Colon (tissue), 2 donors: ENCODE measurements at regions not wholly inside any gene's neighbourhood (a gene's known extent, or its start where the extent isn't known, plus 50 kb on each side); places are given as distances from the start of the nearest gene placed in this dataset.
"Not testable (repeated sequence)": the region's sequence is repeated elsewhere in the genome, so short reads cannot be mapped to it uniquely, and the experiment has no call there.

Source experiments
- FAIRE-seq: peaks from 2 replicates; lab custom pipeline; 2012; peaks lifted over from hg19 to GRCh38; lab: Jason Lieb, UNC
- donor health status: control.
- donor health status: control.

- no peak for FAIRE-seq
Measured at GRCh38 chr2:125707611-125708010, 948.3 kb upstream of the GYPC start.

GRCh38 chr2:125710561-125710960 lies 945.4 kb upstream of the GYPC start:
- FAIRE-seq = no peak

- no peak for FAIRE-seq
Measured at GRCh38 chr2:125711075-125711474, 944.9 kb upstream of the GYPC start.

GRCh38 chr2:125713533-125713932 lies 942.4 kb upstream of the GYPC start:
- no peak for FAIRE-seq

- FAIRE-seq = no peak
Measured at GRCh38 chr2:125721072-125721721, 934.8 kb upstream of the GYPC start.

GRCh38 chr2:125730921-125731320 lies 925.0 kb upstream of the GYPC start:
- FAIRE-seq = peak; percentile 91

- FAIRE-seq = no peak
Measured at GRCh38 chr2:125736306-125736705, 919.7 kb upstream of the GYPC start.

GRCh38 chr2:125745514-125745913 lies 910.4 kb upstream of the GYPC start:
- no peak for FAIRE-seq

- no peak for FAIRE-seq
Measured at GRCh38 chr2:125746321-125747164, 909.4 kb upstream of the GYPC start.

- FAIRE-seq = no peak
Measured at GRCh38 chr2:125747165-125747425, 908.9 kb upstream of the GYPC start.

GRCh38 chr2:125756431-125756830 lies 899.5 kb upstream of the GYPC start:
- no peak for FAIRE-seq

GRCh38 chr2:125796784-125797183 lies 859.2 kb upstream of the GYPC start:
- FAIRE-seq = no peak

GRCh38 chr2:125797192-125797591 lies 858.8 kb upstream of the GYPC start:
- no peak for FAIRE-seq

- no peak for FAIRE-seq
Measured at GRCh38 chr2:125822746-125823145, 833.2 kb upstream of the GYPC start.

- not testable (repeated sequence) for FAIRE-seq
Measured at GRCh38 chr2:125825781-125826180, 830.2 kb upstream of the GYPC start.

GRCh38 chr2:125837128-125837527 lies 818.8 kb upstream of the GYPC start:
- FAIRE-seq = no peak

- no peak for FAIRE-seq
Measured at GRCh38 chr2:125837611-125838010, 818.3 kb upstream of the GYPC start.

GRCh38 chr2:125839945-125840344 lies 816.0 kb upstream of the GYPC start:
- FAIRE-seq = no peak

- no peak for FAIRE-seq
Measured at GRCh38 chr2:125842041-125842440, 813.9 kb upstream of the GYPC start.

GRCh38 chr2:125850541-125850940 lies 805.4 kb upstream of the GYPC start:
- FAIRE-seq = no peak

GRCh38 chr2:125852364-125852763 lies 803.6 kb upstream of the GYPC start:
- no peak for FAIRE-seq

GRCh38 chr2:125853626-125854025 lies 802.3 kb upstream of the GYPC start:
- FAIRE-seq = no peak

- FAIRE-seq = no peak
Measured at GRCh38 chr2:125855204-125855603, 800.8 kb upstream of the GYPC start.
